HL-60 (cell line): ENCODE measurements at regions not wholly inside any gene's neighbourhood (a gene's known extent, or its start where the extent isn't known, plus 50 kb on each side); places are given as distances from the start of the nearest gene placed in this dataset.

Source experiments
- GABPA ChIP-seq: IDR thresholded peaks from 2 replicates; pipeline ENCODE4 v1.6.1; 2012; ENCODE audit warnings: low read depth
- POLR2AphosphoS5 ChIP-seq: IDR thresholded peaks from 2 replicates; pipeline ENCODE4 v1.6.1; 2012; ENCODE audit warnings: low read depth
- TF ChIP-seq, protein P1 (sequence below): IDR thresholded peaks from one replicate; pipeline ENCODE4 v1.5.1; 2011; ENCODE audit warnings: low read length, control low read depth, inconsistent platforms; ENCODE audit not compliant: insufficient read depth
- TF ChIP-seq, protein P2 (sequence below): IDR thresholded peaks from 2 replicates; pipeline ENCODE4 v1.6.1; 2012; ENCODE audit warnings: low read depth; ENCODE audit not compliant: insufficient replicate concordance

DNA sequence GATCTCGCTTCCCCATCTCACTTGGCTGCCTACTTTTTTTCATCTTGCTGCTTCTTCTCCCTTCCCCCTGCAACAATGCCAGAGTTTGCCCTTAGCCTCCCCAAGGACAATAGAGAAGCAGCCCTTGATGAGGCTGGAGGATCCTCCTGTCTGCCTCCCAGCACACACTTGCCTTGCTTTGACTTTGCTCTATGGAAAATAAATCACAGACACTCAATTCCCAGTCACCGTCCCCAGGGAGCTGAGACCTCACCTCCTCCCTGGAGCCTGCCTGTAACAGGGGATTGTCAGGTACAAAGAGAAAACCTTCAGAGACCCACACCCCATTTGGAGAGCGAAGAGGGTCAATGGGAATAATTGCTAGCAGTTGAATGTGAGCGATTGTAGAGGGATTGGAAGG, 242.1 kb upstream of the ZNF462 start:
- TF ChIP-seq, protein P1, sequence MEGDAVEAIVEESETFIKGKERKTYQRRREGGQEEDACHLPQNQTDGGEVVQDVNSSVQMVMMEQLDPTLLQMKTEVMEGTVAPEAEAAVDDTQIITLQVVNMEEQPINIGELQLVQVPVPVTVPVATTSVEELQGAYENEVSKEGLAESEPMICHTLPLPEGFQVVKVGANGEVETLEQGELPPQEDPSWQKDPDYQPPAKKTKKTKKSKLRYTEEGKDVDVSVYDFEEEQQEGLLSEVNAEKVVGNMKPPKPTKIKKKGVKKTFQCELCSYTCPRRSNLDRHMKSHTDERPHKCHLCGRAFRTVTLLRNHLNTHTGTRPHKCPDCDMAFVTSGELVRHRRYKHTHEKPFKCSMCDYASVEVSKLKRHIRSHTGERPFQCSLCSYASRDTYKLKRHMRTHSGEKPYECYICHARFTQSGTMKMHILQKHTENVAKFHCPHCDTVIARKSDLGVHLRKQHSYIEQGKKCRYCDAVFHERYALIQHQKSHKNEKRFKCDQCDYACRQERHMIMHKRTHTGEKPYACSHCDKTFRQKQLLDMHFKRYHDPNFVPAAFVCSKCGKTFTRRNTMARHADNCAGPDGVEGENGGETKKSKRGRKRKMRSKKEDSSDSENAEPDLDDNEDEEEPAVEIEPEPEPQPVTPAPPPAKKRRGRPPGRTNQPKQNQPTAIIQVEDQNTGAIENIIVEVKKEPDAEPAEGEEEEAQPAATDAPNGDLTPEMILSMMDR = no peak
- TF ChIP-seq GABPA (no peak), POLR2AphosphoS5 (no peak)
- TF ChIP-seq, protein P2, sequence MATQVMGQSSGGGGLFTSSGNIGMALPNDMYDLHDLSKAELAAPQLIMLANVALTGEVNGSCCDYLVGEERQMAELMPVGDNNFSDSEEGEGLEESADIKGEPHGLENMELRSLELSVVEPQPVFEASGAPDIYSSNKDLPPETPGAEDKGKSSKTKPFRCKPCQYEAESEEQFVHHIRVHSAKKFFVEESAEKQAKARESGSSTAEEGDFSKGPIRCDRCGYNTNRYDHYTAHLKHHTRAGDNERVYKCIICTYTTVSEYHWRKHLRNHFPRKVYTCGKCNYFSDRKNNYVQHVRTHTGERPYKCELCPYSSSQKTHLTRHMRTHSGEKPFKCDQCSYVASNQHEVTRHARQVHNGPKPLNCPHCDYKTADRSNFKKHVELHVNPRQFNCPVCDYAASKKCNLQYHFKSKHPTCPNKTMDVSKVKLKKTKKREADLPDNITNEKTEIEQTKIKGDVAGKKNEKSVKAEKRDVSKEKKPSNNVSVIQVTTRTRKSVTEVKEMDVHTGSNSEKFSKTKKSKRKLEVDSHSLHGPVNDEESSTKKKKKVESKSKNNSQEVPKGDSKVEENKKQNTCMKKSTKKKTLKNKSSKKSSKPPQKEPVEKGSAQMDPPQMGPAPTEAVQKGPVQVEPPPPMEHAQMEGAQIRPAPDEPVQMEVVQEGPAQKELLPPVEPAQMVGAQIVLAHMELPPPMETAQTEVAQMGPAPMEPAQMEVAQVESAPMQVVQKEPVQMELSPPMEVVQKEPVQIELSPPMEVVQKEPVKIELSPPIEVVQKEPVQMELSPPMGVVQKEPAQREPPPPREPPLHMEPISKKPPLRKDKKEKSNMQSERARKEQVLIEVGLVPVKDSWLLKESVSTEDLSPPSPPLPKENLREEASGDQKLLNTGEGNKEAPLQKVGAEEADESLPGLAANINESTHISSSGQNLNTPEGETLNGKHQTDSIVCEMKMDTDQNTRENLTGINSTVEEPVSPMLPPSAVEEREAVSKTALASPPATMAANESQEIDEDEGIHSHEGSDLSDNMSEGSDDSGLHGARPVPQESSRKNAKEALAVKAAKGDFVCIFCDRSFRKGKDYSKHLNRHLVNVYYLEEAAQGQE = no peak
